ENCODE measurements at regions not wholly inside any gene's neighbourhood (a gene's known extent, or its start where the extent isn't known, plus 50 kb on each side); places are given as distances from the start of the nearest gene placed in this dataset.
"Not testable (repeated sequence)": the region's sequence is repeated elsewhere in the genome, so short reads cannot be mapped to it uniquely, and the experiment has no call there.

- not testable (repeated sequence) for TF ChIP-seq BHLHE40 (IDR thresholded peaks at IDR 0.05; ENCODE audit: borderline replicate concordance); SP1 (IDR thresholded peaks at IDR 0.05); SUZ12 (IDR thresholded peaks at IDR 0.05); FOXM1 (IDR thresholded peaks at IDR 0.05; ENCODE audit: borderline replicate concordance); FOXK2 (IDR thresholded peaks at IDR 0.05)
These were observed 87.4 kb downstream of the UGT2B28 start for GRCh38 chr4:69367664-69368063.

All from HEK293T (cell line).